GM12874 (cell line): ENCODE measurements at regions not wholly inside any gene's neighbourhood (a gene's known extent, or its start where the extent isn't known, plus 50 kb on each side); places are given as distances from the start of the nearest gene placed in this dataset.
A peak's percentile ranks its signal among the peaks of the same experiment; 100 is the strongest.

Experiments used
- TF ChIP-seq, protein P1 (sequence below): IDR thresholded peaks from 2 replicates; pipeline ENCODE4 v1.5.1; 2011; ENCODE audit warnings: low read depth, mild to moderate bottlenecking, control low read depth, low read length, moderate library complexity; ENCODE audit not compliant: insufficient read depth

DNA sequence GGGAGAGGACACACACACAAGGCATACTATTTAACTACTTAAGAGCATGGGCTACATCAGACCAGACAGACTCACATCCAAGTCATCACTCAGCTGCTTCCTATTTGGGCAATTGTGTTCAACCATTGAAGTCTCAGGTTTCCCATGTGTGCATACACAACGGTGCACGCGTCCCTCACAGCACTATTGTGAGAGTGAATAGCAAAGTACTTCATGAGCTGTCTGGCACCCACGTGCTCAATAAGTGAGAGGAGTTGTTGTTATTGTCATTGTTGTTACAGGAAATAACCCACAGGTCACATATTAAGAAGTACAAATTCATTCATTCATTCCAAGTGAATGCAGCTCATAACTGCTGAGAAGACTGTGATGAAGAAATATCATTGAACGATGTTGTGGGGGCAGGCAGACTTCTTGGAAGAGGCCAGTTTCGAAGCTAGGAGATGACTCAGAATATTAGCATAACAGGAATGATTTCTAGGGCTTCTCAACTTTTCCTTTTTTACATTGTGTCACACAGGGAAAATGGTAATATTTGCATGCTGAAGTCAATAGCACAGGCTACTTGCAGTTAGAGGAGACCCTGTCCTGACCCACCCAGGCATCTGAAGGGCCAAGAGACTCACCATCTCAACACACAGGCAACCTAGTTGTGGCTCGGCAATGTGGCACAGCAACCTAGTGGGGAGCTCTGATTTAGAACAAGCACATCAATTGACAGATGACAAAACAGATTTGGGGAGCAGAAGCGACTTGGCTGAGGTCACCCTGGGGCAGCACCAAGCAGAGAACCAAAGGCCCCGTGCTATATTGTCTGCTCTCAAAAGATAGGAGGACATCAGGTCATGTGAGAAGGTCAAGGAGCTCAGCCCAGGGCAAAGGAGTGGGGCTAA lies 606.0 kb downstream of the BUD13 start:
- TF ChIP-seq, protein P1, sequence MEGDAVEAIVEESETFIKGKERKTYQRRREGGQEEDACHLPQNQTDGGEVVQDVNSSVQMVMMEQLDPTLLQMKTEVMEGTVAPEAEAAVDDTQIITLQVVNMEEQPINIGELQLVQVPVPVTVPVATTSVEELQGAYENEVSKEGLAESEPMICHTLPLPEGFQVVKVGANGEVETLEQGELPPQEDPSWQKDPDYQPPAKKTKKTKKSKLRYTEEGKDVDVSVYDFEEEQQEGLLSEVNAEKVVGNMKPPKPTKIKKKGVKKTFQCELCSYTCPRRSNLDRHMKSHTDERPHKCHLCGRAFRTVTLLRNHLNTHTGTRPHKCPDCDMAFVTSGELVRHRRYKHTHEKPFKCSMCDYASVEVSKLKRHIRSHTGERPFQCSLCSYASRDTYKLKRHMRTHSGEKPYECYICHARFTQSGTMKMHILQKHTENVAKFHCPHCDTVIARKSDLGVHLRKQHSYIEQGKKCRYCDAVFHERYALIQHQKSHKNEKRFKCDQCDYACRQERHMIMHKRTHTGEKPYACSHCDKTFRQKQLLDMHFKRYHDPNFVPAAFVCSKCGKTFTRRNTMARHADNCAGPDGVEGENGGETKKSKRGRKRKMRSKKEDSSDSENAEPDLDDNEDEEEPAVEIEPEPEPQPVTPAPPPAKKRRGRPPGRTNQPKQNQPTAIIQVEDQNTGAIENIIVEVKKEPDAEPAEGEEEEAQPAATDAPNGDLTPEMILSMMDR = no peak

DNA sequence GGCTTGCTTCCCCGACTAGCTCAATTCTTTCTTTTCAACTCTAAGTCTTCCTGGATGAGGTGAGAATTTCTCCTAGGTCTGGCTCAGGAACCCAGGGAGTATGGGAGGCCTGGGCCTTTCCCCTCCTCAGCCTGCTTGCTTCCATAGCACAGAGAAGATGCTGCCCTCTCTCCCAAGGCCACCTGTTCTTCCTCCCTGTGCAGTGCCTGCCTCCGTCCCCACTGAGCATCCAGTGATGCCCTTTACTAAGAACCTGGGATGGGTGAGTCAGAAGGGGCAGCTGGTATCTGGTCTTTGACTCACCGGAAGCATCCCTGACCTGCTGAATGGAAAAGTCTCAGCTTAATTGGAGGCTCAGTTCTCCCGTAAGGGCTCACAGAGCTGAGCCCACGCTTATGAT lies 607.9 kb downstream of the BUD13 start:
- TF ChIP-seq, protein P1 = no peak

DNA sequence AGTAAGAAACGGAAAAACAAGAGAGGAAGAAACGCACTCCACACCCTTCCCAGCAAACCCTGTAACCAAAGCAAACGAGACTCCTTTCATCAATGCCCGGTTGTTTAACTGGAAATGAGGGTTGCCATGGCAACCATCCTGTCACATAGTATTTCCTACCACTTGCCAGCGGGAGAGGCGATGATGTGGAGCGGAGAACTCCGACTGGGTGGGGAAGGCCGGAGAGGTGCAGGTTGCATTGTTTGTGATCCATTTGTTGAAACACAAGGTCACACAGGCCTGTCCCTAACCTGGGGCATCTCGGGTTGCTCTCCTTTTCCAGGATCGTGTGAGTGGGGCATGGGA lies 609.9 kb downstream of the BUD13 start:
- TF ChIP-seq, protein P1 = no peak

DNA sequence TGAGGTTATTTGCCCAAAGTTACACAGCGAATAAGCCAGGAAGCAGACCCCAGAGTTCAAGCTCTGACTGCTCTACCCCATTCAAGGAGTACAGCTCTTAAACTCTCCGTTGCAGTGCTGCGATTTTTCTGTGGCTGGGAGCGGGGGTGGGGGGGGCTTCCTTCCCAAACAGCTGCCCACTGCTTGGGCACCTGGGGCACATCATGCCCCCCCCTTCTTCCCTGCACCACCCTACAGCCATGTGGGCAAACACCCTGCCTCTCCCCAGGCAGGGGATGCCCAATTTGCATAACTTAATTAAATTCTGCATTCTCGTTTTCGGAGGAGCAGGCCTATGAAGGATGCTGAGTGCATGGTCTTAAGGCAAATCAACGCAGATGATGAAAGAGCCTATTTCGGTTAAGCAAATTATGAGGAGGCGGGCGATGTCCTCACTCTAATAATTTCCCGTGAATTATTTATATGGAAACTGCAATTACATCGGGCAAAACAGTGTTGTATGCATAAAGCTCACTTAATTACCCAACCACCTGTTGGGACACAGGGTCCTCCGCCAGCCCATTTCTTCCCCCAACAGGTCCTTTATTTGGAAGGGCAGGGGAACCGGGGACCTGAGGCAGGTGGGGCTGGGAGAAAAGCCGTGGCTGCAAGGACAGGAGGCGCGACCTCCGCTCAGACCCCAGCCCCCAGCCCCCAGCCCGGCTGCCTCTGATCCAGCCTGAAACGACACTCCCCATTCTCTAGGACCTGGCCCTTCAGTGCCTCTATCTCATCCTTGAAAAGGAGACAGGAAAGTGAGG lies 610.5 kb downstream of the BUD13 start:
- TF ChIP-seq, protein P1 = no peak

DNA sequence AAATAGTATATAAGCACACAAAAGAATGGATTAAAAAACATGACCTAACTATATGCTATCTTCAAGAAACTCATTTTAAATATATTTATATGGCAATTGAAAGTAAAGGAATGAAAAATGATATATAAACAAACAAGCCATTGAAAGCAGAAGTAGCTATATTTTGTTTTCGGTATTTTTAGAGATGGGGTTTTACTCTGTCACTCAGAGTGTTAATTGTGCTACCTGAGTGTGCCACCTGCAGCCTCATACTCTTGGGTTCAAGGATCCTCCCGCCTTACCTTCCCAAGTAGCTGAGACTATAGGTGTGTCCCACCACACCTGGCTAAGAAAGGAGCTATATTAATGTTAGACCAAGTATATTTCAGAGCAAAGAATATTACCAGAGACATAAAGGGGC lies 624.1 kb downstream of the BUD13 start:
- TF ChIP-seq, protein P1 = no peak

DNA sequence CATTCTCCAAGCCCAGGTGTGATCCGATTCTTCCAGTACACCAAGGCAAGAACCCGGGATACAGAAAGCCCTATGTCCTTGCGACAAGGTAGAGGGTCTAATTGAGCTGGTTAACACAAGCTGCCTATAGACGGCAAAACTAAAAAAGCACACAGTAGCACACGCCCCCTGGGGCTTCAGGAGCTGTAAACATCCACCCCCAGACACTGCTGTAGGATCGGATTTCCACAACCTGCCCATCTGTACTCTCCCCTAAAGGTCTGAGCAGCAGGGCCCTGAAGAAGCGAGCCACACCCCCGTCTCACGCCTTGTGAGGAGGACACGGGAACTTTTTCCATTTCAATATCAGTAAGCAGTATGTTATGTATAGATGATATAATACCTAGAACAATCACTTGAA lies 624.7 kb downstream of the BUD13 start:
- TF ChIP-seq, protein P1 = no peak

DNA sequence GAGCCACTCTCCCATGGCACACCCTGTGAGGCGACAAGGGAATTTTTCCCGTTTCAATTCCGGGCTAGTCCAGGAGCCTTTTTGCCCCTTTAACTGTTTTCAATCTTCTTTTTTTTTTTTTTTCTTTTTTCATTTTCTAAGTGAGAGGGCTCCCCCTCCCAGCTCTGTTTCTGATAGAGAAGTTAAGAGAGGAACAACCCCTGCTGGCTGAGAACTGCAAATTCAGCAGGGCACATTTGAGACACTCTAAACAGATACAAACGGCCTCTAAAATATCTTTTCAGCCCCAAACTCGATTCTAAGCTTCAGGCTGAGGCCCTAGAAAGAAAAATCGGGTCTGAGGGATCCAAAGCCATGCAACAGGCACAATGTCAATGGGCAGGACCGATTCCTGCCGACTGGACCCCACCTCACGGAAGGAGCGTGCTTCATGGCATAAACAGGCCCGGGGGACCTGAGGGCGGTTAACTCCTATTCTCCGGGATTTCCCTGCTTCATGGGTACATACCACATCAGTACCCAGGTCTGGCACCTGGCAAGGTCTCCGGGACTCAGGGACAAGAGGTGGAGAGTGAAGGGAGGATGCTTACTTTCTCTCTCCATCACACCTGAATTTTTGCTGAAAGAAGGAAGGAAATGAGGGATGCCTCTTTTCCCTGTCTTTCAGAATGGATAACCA lies 627.5 kb downstream of the BUD13 start:
- TF ChIP-seq, protein P1 = 0 out of 2 replicates have a peak, but pooled peaks have one; percentile 18
